K562 (cell line): ENCODE measurements at regions not wholly inside any gene's neighbourhood (a gene's known extent, or its start where the extent isn't known, plus 50 kb on each side); places are given as distances from the start of the nearest gene placed in this dataset.

Source experiments
- ADNP ChIP-seq: fragments of 200-800 bp; sonication (Bioruptor generic); IDR thresholded peaks from 2 replicates; pipeline ENCODE4 v1.6.1; 2016; ENCODE audit warnings: missing genetic modification characterization, missing compliant biosample characterization
- FOXM1 ChIP-seq, 2 experiments: fragments of 450-650 bp in 1 of 2; sonication (generic) in 1 of 2; formaldehyde crosslinking in 1 of 2; IDR thresholded peaks; 2 replicates each; pipeline versions ENCODE4 v1.6.1 to v1.9.0; 2017 to 2022; ENCODE audit warnings: low read depth in 2 of 2, mild to moderate bottlenecking in 2 of 2, missing genetic modification reagents in 1 of 2, moderate library complexity in 1 of 2
- LEF1 ChIP-seq: fragments of 450-650 bp; IDR thresholded peaks from 2 replicates; pipeline ENCODE4 v1.6.1; 2016; ENCODE audit warnings: mild to moderate bottlenecking
- PTBP1 ChIP-seq: fragments of 200-400 bp; formaldehyde crosslinking; IDR thresholded peaks from 2 replicates; pipeline ENCODE4 v1.6.1; 2017; ENCODE audit warnings: low read depth, low read length
- SIN3A ChIP-seq, 2 experiments: fragments of 150-350 bp in 1 of 2; IDR thresholded peaks; 2 replicates each; pipeline ENCODE4 v1.6.1; 2011 to 2016; ENCODE audit warnings: borderline replicate concordance in 2 of 2, low read depth in 2 of 2, low read length in 2 of 2, mild to moderate bottlenecking in 2 of 2, moderate library complexity in 2 of 2; ENCODE audit not compliant: control insufficient read depth in 1 of 2
- SMC3 ChIP-seq: conservative IDR thresholded peaks from 2 replicates; pipeline ENCODE4 v1.6.1; 2011; ENCODE audit warnings: low read depth, low read length, improper control_type of control experiment; ENCODE audit not compliant: insufficient read depth
- TCF3 ChIP-seq: sonication (generic); formaldehyde crosslinking; IDR thresholded peaks from 2 replicates; pipeline ENCODE4 v1.4.0; 2020; ENCODE audit warnings: mild to moderate bottlenecking, missing genetic modification reagents
- ZBTB2 ChIP-seq: fragments of 450-650 bp; IDR thresholded peaks from 2 replicates; pipeline ENCODE4 v1.6.1; 2016; ENCODE audit warnings: antibody characterized with exemption
- TF ChIP-seq, protein P1 (sequence below): sonication (generic); formaldehyde crosslinking; IDR thresholded peaks from 2 replicates; pipeline ENCODE4 v1.8.0; 2022; ENCODE audit warnings: mild to moderate bottlenecking, missing genetic modification reagents, borderline replicate concordance
- TF ChIP-seq, protein P2 (sequence below): fragments of 450-650 bp; conservative IDR thresholded peaks from 2 replicates; pipeline ENCODE4 v1.6.1; 2016; ENCODE audit warnings: missing genetic modification characterization, low read depth, mild to moderate bottlenecking, control low read depth, missing compliant biosample characterization
- TF ChIP-seq, protein P3 (sequence below): fragments of 450-650 bp; IDR thresholded peaks from one replicate; pipeline ENCODE4 v1.6.1; 2018; ENCODE audit warnings: mild to moderate bottlenecking, moderate library complexity; ENCODE audit not compliant: partially characterized antibody

GRCh38 chr12:3972576-3972975, 99.4 kb upstream of the PARP11 start (continued):
- TF ChIP-seq, protein P1, sequence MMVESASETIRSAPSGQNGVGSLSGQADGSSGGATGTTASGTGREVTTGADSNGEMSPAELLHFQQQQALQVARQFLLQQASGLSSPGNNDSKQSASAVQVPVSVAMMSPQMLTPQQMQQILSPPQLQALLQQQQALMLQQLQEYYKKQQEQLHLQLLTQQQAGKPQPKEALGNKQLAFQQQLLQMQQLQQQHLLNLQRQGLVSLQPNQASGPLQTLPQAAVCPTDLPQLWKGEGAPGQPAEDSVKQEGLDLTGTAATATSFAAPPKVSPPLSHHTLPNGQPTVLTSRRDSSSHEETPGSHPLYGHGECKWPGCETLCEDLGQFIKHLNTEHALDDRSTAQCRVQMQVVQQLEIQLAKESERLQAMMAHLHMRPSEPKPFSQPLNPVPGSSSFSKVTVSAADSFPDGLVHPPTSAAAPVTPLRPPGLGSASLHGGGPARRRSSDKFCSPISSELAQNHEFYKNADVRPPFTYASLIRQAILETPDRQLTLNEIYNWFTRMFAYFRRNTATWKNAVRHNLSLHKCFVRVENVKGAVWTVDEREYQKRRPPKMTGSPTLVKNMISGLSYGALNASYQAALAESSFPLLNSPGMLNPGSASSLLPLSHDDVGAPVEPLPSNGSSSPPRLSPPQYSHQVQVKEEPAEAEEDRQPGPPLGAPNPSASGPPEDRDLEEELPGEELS (CRISPR knock-in tag), result no peak
- TF ChIP-seq PTBP1 (no peak), ADNP (no peak), SMC3 (no peak), FOXM1 (IDR thresholded peaks at IDR 0.05; ENCODE audit: low read depth) (no peak), FOXM1 (CRISPR knock-in tag; IDR thresholded peaks at IDR 0.05; ENCODE audit: low read depth) (no peak), LEF1 (no peak), TCF3 (CRISPR knock-in tag) (no peak), ZBTB2 (no peak), SIN3A (IDR thresholded peaks at IDR 0.05; ENCODE audit: borderline replicate concordance in 2 of 2, control insufficient read depth in 1 of 2, low read depth in 2 of 2, low read length in 2 of 2) (no peak)
- TF ChIP-seq, protein P2, sequence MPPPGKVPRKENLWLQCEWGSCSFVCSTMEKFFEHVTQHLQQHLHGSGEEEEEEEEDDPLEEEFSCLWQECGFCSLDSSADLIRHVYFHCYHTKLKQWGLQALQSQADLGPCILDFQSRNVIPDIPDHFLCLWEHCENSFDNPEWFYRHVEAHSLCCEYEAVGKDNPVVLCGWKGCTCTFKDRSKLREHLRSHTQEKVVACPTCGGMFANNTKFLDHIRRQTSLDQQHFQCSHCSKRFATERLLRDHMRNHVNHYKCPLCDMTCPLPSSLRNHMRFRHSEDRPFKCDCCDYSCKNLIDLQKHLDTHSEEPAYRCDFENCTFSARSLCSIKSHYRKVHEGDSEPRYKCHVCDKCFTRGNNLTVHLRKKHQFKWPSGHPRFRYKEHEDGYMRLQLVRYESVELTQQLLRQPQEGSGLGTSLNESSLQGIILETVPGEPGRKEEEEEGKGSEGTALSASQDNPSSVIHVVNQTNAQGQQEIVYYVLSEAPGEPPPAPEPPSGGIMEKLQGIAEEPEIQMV (tag), result no peak
- TF ChIP-seq, protein P3, sequence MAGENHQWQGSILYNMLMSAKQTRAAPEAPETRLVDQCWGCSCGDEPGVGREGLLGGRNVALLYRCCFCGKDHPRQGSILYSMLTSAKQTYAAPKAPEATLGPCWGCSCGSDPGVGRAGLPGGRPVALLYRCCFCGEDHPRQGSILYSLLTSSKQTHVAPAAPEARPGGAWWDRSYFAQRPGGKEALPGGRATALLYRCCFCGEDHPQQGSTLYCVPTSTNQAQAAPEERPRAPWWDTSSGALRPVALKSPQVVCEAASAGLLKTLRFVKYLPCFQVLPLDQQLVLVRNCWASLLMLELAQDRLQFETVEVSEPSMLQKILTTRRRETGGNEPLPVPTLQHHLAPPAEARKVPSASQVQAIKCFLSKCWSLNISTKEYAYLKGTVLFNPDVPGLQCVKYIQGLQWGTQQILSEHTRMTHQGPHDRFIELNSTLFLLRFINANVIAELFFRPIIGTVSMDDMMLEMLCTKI, result no peak
